HAP-1 (cell line): ENCODE measurements at regions not wholly inside any gene's neighbourhood (a gene's known extent, or its start where the extent isn't known, plus 50 kb on each side); places are given as distances from the start of the nearest gene placed in this dataset.

Experiments
- DNase-seq, 2 experiments: peaks; one replicate each; pipeline ENCODE4 v3.0.0-alpha.2; 2016 to 2020; ENCODE audit warnings: low spot score in 2 of 2
- H3K27me3 ChIP-seq: fragments of 250-450 bp; sonication (Bioruptor Pico); 2 replicates; pipeline ENCODE4 v1.5.1; 2020; ENCODE audit warnings: low read depth, mild to moderate bottlenecking, moderate library complexity
- H3K36me3 ChIP-seq: fragments of 250-450 bp; sonication (Bioruptor Pico); replicated peaks from 2 replicates; pipeline ENCODE4 v1.5.1; 2020; ENCODE audit warnings: mild to moderate bottlenecking
- H3K4me1 ChIP-seq: fragments of 250-450 bp; sonication (Bioruptor Pico); 2 replicates; pipeline ENCODE4 v1.5.1; 2020; ENCODE audit warnings: mild to moderate bottlenecking
- H3K4me3 ChIP-seq: fragments of 250-450 bp; sonication (Bioruptor Pico); 2 replicates; pipeline ENCODE4 v1.5.1; 2020; ENCODE audit warnings: mild to moderate bottlenecking, moderate library complexity
- H3K9me3 ChIP-seq: fragments of 250-450 bp; sonication (Bioruptor Pico); 2 replicates; pipeline ENCODE4 v1.5.1; 2020; ENCODE audit warnings: mild to moderate bottlenecking, moderate library complexity
- in situ Hi-C: fragments of 300-500 bp; cut with MboI; formaldehyde crosslinking; loops from 3 replicates; pipeline ENCODE4 v1.14.3; 2020; ENCODE audit warnings: low sequenced_read_pairs, inconsistent platforms, mixed read lengths

GRCh38 chr2:146954544-146954943 is 890.3 kb upstream of the ACVR2A start:
- in situ Hi-C loops: no loop called here

GRCh38 chr2:146952696-146953095 is 892.1 kb upstream of the ACVR2A start:
- no peak for DNase-seq
- H3K4me1 ChIP-seq: 0 out of 2 replicates have a peak, but pooled peaks cover 3% of the 10 kb centered on the region
- in situ Hi-C loops: no loop called here
- no peak overlapping the region for H3K4me3 ChIP-seq
- H3K9me3 ChIP-seq: no peaks in the 10 kb centered on the region
- no peaks in the 10 kb centered on the region for H3K36me3 ChIP-seq
- H3K27me3 ChIP-seq: no peaks in the 10 kb centered on the region

More at GRCh38 chr2:146954544-146954943, 890.3 kb upstream of the ACVR2A start:
- Histone ChIP-seq H3K4me3 (no peak overlapping the region), H3K9me3 (no peaks in the 10 kb centered on the region), H3K27me3 (no peaks in the 10 kb centered on the region), H3K4me1 (0 out of 2 replicates have a peak, but pooled peaks cover 3% of the 10 kb centered on the region), H3K36me3 (no peaks in the 10 kb centered on the region)
- DNase-seq: no peak

GRCh38 chr2:146950911-146951310 is 893.9 kb upstream of the ACVR2A start:
- DNase-seq: no peak
- no peaks in the 10 kb centered on the region for H3K4me1 ChIP-seq
- in situ Hi-C loops: no loop called here
- H3K36me3 ChIP-seq: no peaks in the 10 kb centered on the region
- no peaks in the 10 kb centered on the region for H3K27me3 ChIP-seq
- H3K4me3 ChIP-seq: no peak overlapping the region
- no peaks in the 10 kb centered on the region for H3K9me3 ChIP-seq

GRCh38 chr2:146950361-146950760 is 894.5 kb upstream of the ACVR2A start:
- no peak for DNase-seq
- in situ Hi-C loops: no loop called here
- H3K27me3 ChIP-seq: no peaks in the 10 kb centered on the region
- no peaks in the 10 kb centered on the region for H3K36me3 ChIP-seq
- H3K9me3 ChIP-seq: no peaks in the 10 kb centered on the region
- H3K4me1 ChIP-seq: no peaks in the 10 kb centered on the region
- no peak overlapping the region for H3K4me3 ChIP-seq

- no peak overlapping the region for H3K4me3 ChIP-seq
- H3K9me3 ChIP-seq: no peaks in the 10 kb centered on the region
- H3K27me3 ChIP-seq: no peaks in the 10 kb centered on the region
- H3K36me3 ChIP-seq: no peaks in the 10 kb centered on the region
- H3K4me1 ChIP-seq: no peaks in the 10 kb centered on the region
- in situ Hi-C loops: no loop called here
- DNase-seq: no peak
These were observed 895.4 kb upstream of the ACVR2A start for GRCh38 chr2:146949400-146949799.

- DNase-seq: no peak
- H3K36me3 ChIP-seq: no peaks in the 10 kb centered on the region
- no peaks in the 10 kb centered on the region for H3K4me1 ChIP-seq
- H3K4me3 ChIP-seq: no peak overlapping the region
- H3K27me3 ChIP-seq: no peaks in the 10 kb centered on the region
- in situ Hi-C loops: no loop called here
- no peaks in the 10 kb centered on the region for H3K9me3 ChIP-seq
These were observed 900.2 kb upstream of the ACVR2A start for GRCh38 chr2:146944601-146945000.

- no peaks in the 10 kb centered on the region for H3K4me1 ChIP-seq
- in situ Hi-C loops: no loop called here
- DNase-seq: no peak
These were observed 904.7 kb upstream of the ACVR2A start for GRCh38 chr2:146939991-146940685.

GRCh38 chr2:146934921-146935320 is 909.9 kb upstream of the ACVR2A start:
- in situ Hi-C loops: no loop called here
- no peaks in the 10 kb centered on the region for H3K4me1 ChIP-seq
- H3K4me3 ChIP-seq: no peak overlapping the region
- no peaks in the 10 kb centered on the region for H3K9me3 ChIP-seq
- H3K27me3 ChIP-seq: no peaks in the 10 kb centered on the region
- H3K36me3 ChIP-seq: no peaks in the 10 kb centered on the region
- no peak for DNase-seq

More at GRCh38 chr2:146939991-146940685, 904.7 kb upstream of the ACVR2A start:
- Histone ChIP-seq H3K36me3 (no peaks in the 10 kb centered on the region), H3K9me3 (no peaks in the 10 kb centered on the region), H3K27me3 (no peaks in the 10 kb centered on the region), H3K4me3 (no peak overlapping the region)

- in situ Hi-C loops: no loop called here
- H3K27me3 ChIP-seq: no peaks in the 10 kb centered on the region
- DNase-seq: no peak
These were observed 913.7 kb upstream of the ACVR2A start for GRCh38 chr2:146931109-146931508.

GRCh38 chr2:146927080-146927711 is 917.6 kb upstream of the ACVR2A start:
- Histone ChIP-seq H3K36me3 (no peaks in the 10 kb centered on the region), H3K4me3 (no peak overlapping the region), H3K9me3 (no peaks in the 10 kb centered on the region), H3K4me1 (no peaks in the 10 kb centered on the region), H3K27me3 (no peaks in the 10 kb centered on the region)
- peak; percentile 71 to 82 for DNase-seq
- in situ Hi-C loops: no loop called here

More at GRCh38 chr2:146931109-146931508, 913.7 kb upstream of the ACVR2A start:
- H3K9me3 ChIP-seq: no peaks in the 10 kb centered on the region
- H3K4me1 ChIP-seq: no peaks in the 10 kb centered on the region
- no peak overlapping the region for H3K4me3 ChIP-seq
- H3K36me3 ChIP-seq: no peaks in the 10 kb centered on the region

- Histone ChIP-seq H3K4me1 (no peaks in the 10 kb centered on the region), H3K27me3 (no peaks in the 10 kb centered on the region), H3K9me3 (no peaks in the 10 kb centered on the region), H3K4me3 (no peak overlapping the region), H3K36me3 (no peaks in the 10 kb centered on the region)
- in situ Hi-C loops: loop anchor here (25.0 kb wide), 1 partner anchor 994 kb away; no protein-coding TSS in a partner anchor
- DNase-seq: no peak
These were observed 926.5 kb upstream of the ACVR2A start for GRCh38 chr2:146918280-146918679.

- in situ Hi-C loops: loop anchor here (25.0 kb wide), 1 partner anchor 995 kb away; no protein-coding TSS in a partner anchor
- no peak for DNase-seq
- Histone ChIP-seq H3K4me1 (no peaks in the 10 kb centered on the region), H3K9me3 (no peaks in the 10 kb centered on the region), H3K27me3 (no peaks in the 10 kb centered on the region), H3K36me3 (no peaks in the 10 kb centered on the region), H3K4me3 (no peak overlapping the region)
These were observed 927.3 kb upstream of the ACVR2A start for GRCh38 chr2:146917431-146918042.

- no peaks in the 10 kb centered on the region for H3K4me1 ChIP-seq
- no peak overlapping the region for H3K4me3 ChIP-seq
- DNase-seq: no peak
- H3K27me3 ChIP-seq: no peaks in the 10 kb centered on the region
- H3K36me3 ChIP-seq: no peaks in the 10 kb centered on the region
- in situ Hi-C loops: loop anchor here (25.0 kb wide), 1 partner anchor 995 kb away; no protein-coding TSS in a partner anchor
- H3K9me3 ChIP-seq: no peaks in the 10 kb centered on the region
These were observed 927.9 kb upstream of the ACVR2A start for GRCh38 chr2:146916914-146917313.

- Histone ChIP-seq H3K9me3 (no peaks in the 10 kb centered on the region), H3K27me3 (no peaks in the 10 kb centered on the region), H3K36me3 (no peaks in the 10 kb centered on the region), H3K4me1 (no peaks in the 10 kb centered on the region), H3K4me3 (no peak overlapping the region)
- DNase-seq: no peak
- in situ Hi-C loops: loop anchor here (25.0 kb wide), 1 partner anchor 999 kb away; no protein-coding TSS in a partner anchor
These were observed 931.4 kb upstream of the ACVR2A start for GRCh38 chr2:146913476-146913875.
